Activated B cell treated with CpG ODN at 0.5 μM for 24 hours (primary cell): ENCODE measurements at regions not wholly inside any gene's neighbourhood (a gene's known extent, or its start where the extent isn't known, plus 50 kb on each side); places are given as distances from the start of the nearest gene placed in this dataset.

ENCODE experiments used
- ATAC-seq: fragments of 200-7000 bp; cut with Tn5 transposase; one replicate; pipeline ENCODE4 v1.10.0; 2021; ENCODE audit warnings: low read depth, mild to moderate bottlenecking, moderate library complexity
- CTCF ChIA-PET: fragments of 350-600 bp; sonication (Branson Sonifier 250); formaldehyde crosslinking; loops from one replicate; lab custom pipeline; 2021; ENCODE audit warnings: antibody characterized with exemption; lab: Charles Lee
- POLR2A ChIA-PET: fragments of 350-600 bp; sonication (Branson Sonifier 250); formaldehyde crosslinking; loops from one replicate; lab custom pipeline; 2021; ENCODE audit warnings: antibody characterized with exemption; lab: Charles Lee
- DNase-seq: peaks from one replicate; pipeline ENCODE4 v3.0.0; 2022
- H3K27ac Mint-ChIP-seq: one replicate; pipeline ENCODE4 v1.8.0; 2020; ENCODE audit warnings: mixed read lengths
- H3K27me3 Mint-ChIP-seq: one replicate; pipeline ENCODE4 v1.8.0; 2021; ENCODE audit warnings: mixed read lengths
- H3K36me3 Mint-ChIP-seq: one replicate; pipeline ENCODE4 v1.8.0; 2021; ENCODE audit warnings: low read depth, mixed read lengths
- H3K4me1 Mint-ChIP-seq: one replicate; pipeline ENCODE4 v1.8.0; 2021; ENCODE audit warnings: mixed read lengths
- H3K4me3 Mint-ChIP-seq: one replicate; pipeline ENCODE4 v1.8.0; 2020; ENCODE audit warnings: mild to moderate bottlenecking, mixed read lengths
- H3K9me3 Mint-ChIP-seq: one replicate; pipeline ENCODE4 v1.8.0; 2020; ENCODE audit warnings: mixed read lengths
- CTCF ChIP-seq: fragments of 200-600 bp; IDR thresholded peaks from one replicate; pipeline ENCODE4 v1.8.0; 2022; ENCODE audit warnings: antibody characterized with exemption, mild to moderate bottlenecking
- intact Hi-C: fragments of 100-400 bp; cut with micrococcal nuclease; formaldehyde crosslinking; loops from one replicate; pipeline ENCODE4 v1.15.1; 2024

- no peak for TF ChIP-seq CTCF
- CTCF ChIA-PET: interaction anchor here (0.7 kb wide), 1 partner anchor 24 kb away, joined by 3 read pairs; no protein-coding TSS in a partner anchor
- H3K4me3 Mint-ChIP-seq: no peak overlapping the region
- no peaks in the 10 kb centered on the region for H3K36me3 Mint-ChIP-seq
- intact Hi-C loops: no loop called here
- POLR2A ChIA-PET: no interaction called here
- H3K27me3 Mint-ChIP-seq: no peaks in the 10 kb centered on the region
- H3K4me1 Mint-ChIP-seq: no peaks in the 10 kb centered on the region
- no peaks in the 10 kb centered on the region for H3K9me3 Mint-ChIP-seq
- no peak for ATAC-seq
- no peak overlapping the region for H3K27ac Mint-ChIP-seq
- DNase-seq: no peak
These were observed 98.2 kb upstream of the RPS23 start for GRCh38 chr5:82376307-82376706.

GRCh38 chr5:82375488-82376244 is 97.5 kb upstream of the RPS23 start:
- no peak for ATAC-seq
- intact Hi-C loops: no loop called here
- POLR2A ChIA-PET: no interaction called here

GRCh38 chr5:82374637-82375036 is 96.5 kb upstream of the RPS23 start:
- DNase-seq (no peak), ATAC-seq (no peak)
- POLR2A ChIA-PET: no interaction called here
- Mint-ChIP-seq H3K4me3 (no peak overlapping the region), H3K4me1 (no peaks in the 10 kb centered on the region), H3K9me3 (no peaks in the 10 kb centered on the region), H3K36me3 (no peaks in the 10 kb centered on the region), H3K27me3 (no peaks in the 10 kb centered on the region), H3K27ac (no peak overlapping the region)
- intact Hi-C loops: no loop called here
- TF ChIP-seq CTCF: no peak
- CTCF ChIA-PET: interaction anchor here (0.7 kb wide), 1 partner anchor 538 kb away, joined by 3 read pairs; no protein-coding TSS in a partner anchor

More at GRCh38 chr5:82375488-82376244, 97.5 kb upstream of the RPS23 start:
- Mint-ChIP-seq H3K4me1 (no peaks in the 10 kb centered on the region), H3K4me3 (no peak overlapping the region), H3K36me3 (no peaks in the 10 kb centered on the region), H3K27ac (no peak overlapping the region), H3K9me3 (no peaks in the 10 kb centered on the region), H3K27me3 (no peaks in the 10 kb centered on the region)
- TF ChIP-seq CTCF: no peak
- CTCF ChIA-PET: interaction anchor here (0.7 kb wide), 1 partner anchor 24 kb away, joined by 3 read pairs; no protein-coding TSS in a partner anchor
- no peak for DNase-seq

- H3K9me3 Mint-ChIP-seq: no peaks in the 10 kb centered on the region
- DNase-seq (no peak), ATAC-seq (no peak)
- CTCF ChIA-PET: interaction anchor here (1.1 kb wide), 1 partner anchor 14 kb away, joined by 3 read pairs; no protein-coding TSS in a partner anchor
- no peaks in the 10 kb centered on the region for H3K36me3 Mint-ChIP-seq
- POLR2A ChIA-PET: no interaction called here
- H3K27ac Mint-ChIP-seq: no peak overlapping the region
- H3K27me3 Mint-ChIP-seq: no peaks in the 10 kb centered on the region
- no peak overlapping the region for H3K4me3 Mint-ChIP-seq
- no peaks in the 10 kb centered on the region for H3K4me1 Mint-ChIP-seq
- intact Hi-C loops: no loop called here
- TF ChIP-seq CTCF: no peak
These were observed 89.8 kb upstream of the RPS23 start for GRCh38 chr5:82367930-82368329.

- Mint-ChIP-seq H3K27ac (no peak overlapping the region), H3K4me1 (no peaks in the 10 kb centered on the region), H3K9me3 (no peaks in the 10 kb centered on the region), H3K4me3 (no peak overlapping the region), H3K36me3 (no peaks in the 10 kb centered on the region), H3K27me3 (no peaks in the 10 kb centered on the region)
- ATAC-seq (no peak), DNase-seq (no peak)
- intact Hi-C loops: no loop called here
- ChIA-PET CTCF (no interaction called here), POLR2A (no interaction called here)
- TF ChIP-seq CTCF: no peak
These were observed 87.6 kb upstream of the RPS23 start for GRCh38 chr5:82365744-82366228.
